ENCODE measurements at regions not wholly inside any gene's neighbourhood (a gene's known extent, or its start where the extent isn't known, plus 50 kb on each side); places are given as distances from the start of the nearest gene placed in this dataset.

DNA sequence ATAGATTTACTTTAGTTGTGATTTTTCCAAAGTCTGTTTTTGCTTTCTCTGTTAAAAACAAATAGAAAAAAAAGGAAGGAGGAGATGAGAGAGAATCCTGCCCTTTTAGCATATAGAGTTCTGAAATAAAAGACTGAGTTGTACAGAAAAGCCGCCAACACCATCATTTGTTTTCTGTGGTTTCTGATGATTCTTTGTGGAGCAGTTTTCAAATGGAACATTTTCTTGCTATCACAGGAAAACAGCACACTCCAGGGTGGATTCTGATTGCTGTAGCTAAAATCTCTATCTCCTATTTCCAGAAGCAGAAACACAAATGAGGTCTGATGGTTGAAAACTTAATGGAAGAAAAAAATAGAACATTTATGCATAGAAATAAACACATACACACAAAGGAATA lies 144.6 kb upstream of the L3MBTL4 start:
- Histone ChIP-seq H3K4me3 (IDR thresholded peaks at IDR 0.05; ENCODE audit: insufficient read depth, low read depth, low read length) (no peak overlapping the region), H3K4me1 (ENCODE audit: low read depth, poor library complexity, severe bottlenecking) (no peaks in the 10 kb centered on the region), H3K36me3 (ENCODE audit: insufficient read depth) (no peaks in the 10 kb centered on the region), H2AFZ (ENCODE audit: low read depth) (no peak overlapping the region), H3K27me3 (ENCODE audit: insufficient read depth, low read depth) (no peaks in the 10 kb centered on the region), H3K27ac (no peak overlapping the region), H3K4me2 (no peak overlapping the region), H4K20me1 (ENCODE audit: insufficient read depth) (no peaks in the 10 kb centered on the region), H3K79me2 (ENCODE audit: insufficient read depth, low read depth) (no peaks in the 10 kb centered on the region), H3K9ac (no peak overlapping the region)
- TF ChIP-seq, protein P1, sequence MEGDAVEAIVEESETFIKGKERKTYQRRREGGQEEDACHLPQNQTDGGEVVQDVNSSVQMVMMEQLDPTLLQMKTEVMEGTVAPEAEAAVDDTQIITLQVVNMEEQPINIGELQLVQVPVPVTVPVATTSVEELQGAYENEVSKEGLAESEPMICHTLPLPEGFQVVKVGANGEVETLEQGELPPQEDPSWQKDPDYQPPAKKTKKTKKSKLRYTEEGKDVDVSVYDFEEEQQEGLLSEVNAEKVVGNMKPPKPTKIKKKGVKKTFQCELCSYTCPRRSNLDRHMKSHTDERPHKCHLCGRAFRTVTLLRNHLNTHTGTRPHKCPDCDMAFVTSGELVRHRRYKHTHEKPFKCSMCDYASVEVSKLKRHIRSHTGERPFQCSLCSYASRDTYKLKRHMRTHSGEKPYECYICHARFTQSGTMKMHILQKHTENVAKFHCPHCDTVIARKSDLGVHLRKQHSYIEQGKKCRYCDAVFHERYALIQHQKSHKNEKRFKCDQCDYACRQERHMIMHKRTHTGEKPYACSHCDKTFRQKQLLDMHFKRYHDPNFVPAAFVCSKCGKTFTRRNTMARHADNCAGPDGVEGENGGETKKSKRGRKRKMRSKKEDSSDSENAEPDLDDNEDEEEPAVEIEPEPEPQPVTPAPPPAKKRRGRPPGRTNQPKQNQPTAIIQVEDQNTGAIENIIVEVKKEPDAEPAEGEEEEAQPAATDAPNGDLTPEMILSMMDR (conservative IDR thresholded peaks at IDR 0.05; ENCODE audit: low read depth, low read length) = no peak

DNA sequence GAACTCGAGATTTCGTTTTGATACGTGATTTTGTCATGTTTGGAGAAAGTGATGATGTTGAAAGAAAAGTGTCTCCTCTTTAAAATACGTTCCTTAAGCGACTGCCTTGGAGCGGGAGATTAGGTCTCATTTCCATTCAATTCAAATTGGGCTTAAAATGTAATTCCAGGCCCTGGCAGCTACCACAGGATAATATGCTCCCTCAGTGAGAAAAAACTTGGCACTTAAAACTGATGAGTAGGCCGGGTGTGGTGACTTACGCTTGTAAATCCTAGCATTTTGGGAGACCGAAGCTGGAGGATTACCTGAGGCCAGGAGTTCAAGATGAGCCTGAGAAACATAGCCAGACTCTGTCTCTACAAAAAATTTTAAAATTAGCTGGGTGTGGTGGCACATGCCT lies 146.3 kb upstream of the L3MBTL4 start:
- TF ChIP-seq, protein P1 (conservative IDR thresholded peaks at IDR 0.05; ENCODE audit: low read depth, low read length) = no peak
- H3K27ac ChIP-seq = no peak overlapping the region
- H3K79me2 ChIP-seq (ENCODE audit: insufficient read depth, low read depth) = no peaks in the 10 kb centered on the region
- H3K4me1 ChIP-seq (ENCODE audit: low read depth, poor library complexity, severe bottlenecking) = peaks cover 1% of the 10 kb centered on the region
- no peak overlapping the region for H3K9ac ChIP-seq
- H3K36me3 ChIP-seq (ENCODE audit: insufficient read depth) = no peaks in the 10 kb centered on the region
- H3K4me3 ChIP-seq (IDR thresholded peaks at IDR 0.05; ENCODE audit: insufficient read depth, low read depth, low read length) = no peak overlapping the region
- no peak overlapping the region for H2AFZ ChIP-seq (ENCODE audit: low read depth)
- no peaks in the 10 kb centered on the region for H3K27me3 ChIP-seq (ENCODE audit: insufficient read depth, low read depth)
- no peak overlapping the region for H3K4me2 ChIP-seq
- no peaks in the 10 kb centered on the region for H4K20me1 ChIP-seq (ENCODE audit: insufficient read depth)

DNA sequence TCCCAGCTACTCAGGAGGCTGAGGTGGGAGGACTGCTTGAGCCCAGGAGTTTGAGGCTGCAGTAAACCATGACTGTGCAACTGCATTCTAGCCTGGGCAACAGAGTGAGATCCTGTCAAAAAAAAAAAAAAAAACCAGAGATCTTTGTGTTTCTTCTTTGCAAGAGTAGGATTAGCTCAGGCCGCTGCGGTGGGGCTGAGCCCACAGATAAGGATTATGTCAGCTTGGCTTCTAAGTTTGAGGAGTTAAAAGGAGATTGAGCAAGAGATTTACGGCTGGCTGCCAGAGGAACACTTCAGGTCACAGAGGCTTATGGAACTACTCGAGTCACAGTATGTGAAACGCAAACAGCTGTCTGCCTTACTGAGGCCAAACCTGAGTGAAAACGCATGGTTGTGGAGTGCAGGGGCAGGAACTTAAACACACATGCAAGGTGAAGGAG lies 146.7 kb upstream of the L3MBTL4 start:
- no peaks in the 10 kb centered on the region for H4K20me1 ChIP-seq (ENCODE audit: insufficient read depth)
- H3K4me2 ChIP-seq = no peak overlapping the region
- TF ChIP-seq, protein P1 (conservative IDR thresholded peaks at IDR 0.05; ENCODE audit: low read depth, low read length) = no peak
- no peak overlapping the region for H3K9ac ChIP-seq
- H3K4me1 ChIP-seq (ENCODE audit: low read depth, poor library complexity, severe bottlenecking) = peaks cover 5% of the 10 kb centered on the region
- H3K4me3 ChIP-seq (IDR thresholded peaks at IDR 0.05; ENCODE audit: insufficient read depth, low read depth, low read length) = no peak overlapping the region
- no peak overlapping the region for H2AFZ ChIP-seq (ENCODE audit: low read depth)
- H3K79me2 ChIP-seq (ENCODE audit: insufficient read depth, low read depth) = no peaks in the 10 kb centered on the region
- no peaks in the 10 kb centered on the region for H3K27me3 ChIP-seq (ENCODE audit: insufficient read depth, low read depth)
- H3K27ac ChIP-seq = no peak overlapping the region
- no peaks in the 10 kb centered on the region for H3K36me3 ChIP-seq (ENCODE audit: insufficient read depth)

DNA sequence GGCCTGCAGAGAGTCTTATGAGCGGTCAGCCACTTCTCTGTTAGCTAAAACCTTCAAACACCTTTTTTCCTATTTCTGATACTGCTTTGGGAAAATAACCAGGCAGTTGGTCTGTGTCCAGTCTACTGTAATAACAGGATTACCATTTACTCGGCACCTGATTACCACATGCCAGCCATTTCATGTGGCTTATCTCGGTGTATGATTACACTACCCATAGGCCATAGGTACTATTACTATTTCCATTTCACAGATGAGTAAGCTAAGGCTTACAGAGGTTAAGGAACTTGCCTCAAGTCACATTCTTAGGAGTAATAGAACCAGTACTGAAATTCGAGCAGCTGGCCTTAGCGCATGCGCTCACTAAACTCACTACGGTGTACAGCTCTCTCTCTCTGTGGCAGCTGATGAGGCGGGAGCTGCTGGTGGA lies 147.2 kb upstream of the L3MBTL4 start:
- no peak overlapping the region for H2AFZ ChIP-seq (ENCODE audit: low read depth)
- TF ChIP-seq, protein P1 (conservative IDR thresholded peaks at IDR 0.05; ENCODE audit: low read depth, low read length) = no peak

More for the DNA sequence above, 147.2 kb upstream of the L3MBTL4 start:
- H3K4me3 ChIP-seq (IDR thresholded peaks at IDR 0.05; ENCODE audit: insufficient read depth, low read depth, low read length) = no peak overlapping the region
- no peaks in the 10 kb centered on the region for H3K36me3 ChIP-seq (ENCODE audit: insufficient read depth)
- H3K79me2 ChIP-seq (ENCODE audit: insufficient read depth, low read depth) = no peaks in the 10 kb centered on the region
- H4K20me1 ChIP-seq (ENCODE audit: insufficient read depth) = no peaks in the 10 kb centered on the region
- H3K4me2 ChIP-seq = no peak overlapping the region
- H3K4me1 ChIP-seq (ENCODE audit: low read depth, poor library complexity, severe bottlenecking) = peaks cover 10% of the 10 kb centered on the region
- no peak overlapping the region for H3K27ac ChIP-seq
- no peaks in the 10 kb centered on the region for H3K27me3 ChIP-seq (ENCODE audit: insufficient read depth, low read depth)
- no peak overlapping the region for H3K9ac ChIP-seq

Data from KMS-11 (cell line).